ENCODE measurements at regions not wholly inside any gene's neighbourhood (a gene's known extent, or its start where the extent isn't known, plus 50 kb on each side); places are given as distances from the start of the nearest gene placed in this dataset.

- DNase-seq = no peak
Observed at GRCh38 chr12:111102102-111102739, 181.8 kb upstream of the MYL2 start.

GRCh38 chr12:111101003-111101402 is 180.6 kb upstream of the MYL2 start:
- DNase-seq = no peak

GRCh38 chr12:111100554-111100953 is 180.2 kb upstream of the MYL2 start:
- DNase-seq = no peak

GRCh38 chr12:111100003-111100402 is 179.6 kb upstream of the MYL2 start:
- no peak for DNase-seq

GRCh38 chr12:111099186-111099585 is 178.8 kb upstream of the MYL2 start:
- DNase-seq = no peak

GRCh38 chr12:111094157-111095010 is 174.0 kb upstream of the MYL2 start:
- DNase-seq = no peak

- DNase-seq = peak; percentile 17
Observed at GRCh38 chr12:111093428-111094142, 173.2 kb upstream of the MYL2 start.

- no peak for DNase-seq
Observed at GRCh38 chr12:111091051-111091450, 170.7 kb upstream of the MYL2 start.

GRCh38 chr12:111089616-111090015 is 169.2 kb upstream of the MYL2 start:
- no peak for DNase-seq

GRCh38 chr12:111088409-111088808 is 168.0 kb upstream of the MYL2 start:
- no peak for DNase-seq

- no peak for DNase-seq
Observed at GRCh38 chr12:111086947-111087700, 166.7 kb upstream of the MYL2 start.

- no peak for DNase-seq
Observed at GRCh38 chr12:111085096-111085495, 164.7 kb upstream of the MYL2 start.

GRCh38 chr12:111084605-111085004 is 164.2 kb upstream of the MYL2 start:
- no peak for DNase-seq

- DNase-seq = no peak
Observed at GRCh38 chr12:111084158-111084557, 163.8 kb upstream of the MYL2 start.

GRCh38 chr12:111081600-111081999 is 161.2 kb upstream of the MYL2 start:
- no peak for DNase-seq

- no peak for DNase-seq
Observed at GRCh38 chr12:111078731-111079130, 158.4 kb upstream of the MYL2 start.

GRCh38 chr12:111076611-111077451 is 156.5 kb upstream of the MYL2 start:
- no peak for DNase-seq

GRCh38 chr12:111076199-111076598 is 155.8 kb upstream of the MYL2 start:
- no peak for DNase-seq

GRCh38 chr12:111074965-111075364 is 154.6 kb upstream of the MYL2 start:
- no peak for DNase-seq

- DNase-seq = no peak
Observed at GRCh38 chr12:111074559-111074958, 154.2 kb upstream of the MYL2 start.

GRCh38 chr12:111073370-111073769 is 153.0 kb upstream of the MYL2 start:
- DNase-seq = no peak

GRCh38 chr12:111072299-111072698 is 151.9 kb upstream of the MYL2 start:
- no peak for DNase-seq

All from activated CD4-positive, alpha-beta T cell treated with anti-CD3 and anti-CD28 coated beads, Interleukin-2, amount 50 U/mL, for 1 hour (primary cell).